ENCODE measurements at regions not wholly inside any gene's neighbourhood (a gene's known extent, or its start where the extent isn't known, plus 50 kb on each side); places are given as distances from the start of the nearest gene placed in this dataset.

DNA sequence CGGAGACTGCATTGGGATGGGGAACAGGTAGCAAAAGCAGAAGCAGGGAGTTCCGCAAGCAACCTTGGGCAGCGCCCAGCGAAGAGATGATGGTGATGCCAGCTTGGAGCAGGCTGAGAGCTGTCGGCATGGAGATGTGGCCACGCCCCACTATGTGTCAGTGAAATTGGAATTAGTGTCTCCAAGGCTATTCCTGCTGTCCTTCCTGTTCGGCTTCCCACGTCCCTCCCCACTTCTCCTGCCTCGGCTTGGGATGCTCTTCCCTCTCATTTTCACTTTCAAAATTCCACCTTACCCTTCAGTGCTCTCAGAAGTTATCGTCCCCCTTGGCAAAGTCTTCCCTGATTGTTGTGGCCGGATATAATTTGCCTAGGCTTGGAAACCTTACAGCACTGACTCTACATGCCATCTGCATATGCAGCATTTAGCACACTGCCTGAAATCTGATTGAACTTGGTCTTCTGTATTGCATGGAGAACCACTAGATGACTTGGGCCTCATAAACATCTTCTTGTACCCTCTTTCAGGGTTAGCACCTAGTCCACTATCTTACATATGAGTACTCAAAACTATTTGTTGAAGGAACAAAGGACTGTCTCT lies 270.7 kb upstream of the RUNX1 start:
- H3K9me3 ChIP-seq (replicated peaks): no peaks in the 10 kb centered on the region
- H3K4me1 ChIP-seq: peaks cover 9% of the 10 kb centered on the region
- no peaks in the 10 kb centered on the region for H3K36me3 ChIP-seq
- no peak for DNase-seq
- H3K4me3 ChIP-seq: no peak overlapping the region
- no peaks in the 10 kb centered on the region for H3K27me3 ChIP-seq
- H3K27ac ChIP-seq: no peak overlapping the region

DNA sequence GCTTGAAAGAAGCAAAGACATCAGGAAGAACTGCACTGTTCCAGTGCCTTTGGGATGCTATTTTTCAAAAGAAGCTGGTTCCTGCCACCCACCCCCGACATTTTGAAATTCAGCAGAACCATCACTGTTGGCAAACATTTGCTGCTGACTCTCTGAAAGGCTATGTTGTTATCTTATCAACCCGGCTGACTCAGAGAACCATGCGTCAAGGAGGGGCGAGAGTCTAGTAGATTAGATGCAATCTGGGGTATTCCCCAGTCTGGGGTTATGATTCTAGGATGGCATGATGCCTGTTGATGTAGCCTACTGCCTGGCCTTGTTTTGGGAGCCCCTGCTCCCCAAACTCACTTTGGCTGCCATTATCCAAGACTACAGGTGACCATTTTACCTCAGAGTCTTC lies 267.8 kb upstream of the RUNX1 start:
- H3K27ac ChIP-seq: no peak overlapping the region
- DNase-seq: no peak
- no peaks in the 10 kb centered on the region for H3K36me3 ChIP-seq
- H3K27me3 ChIP-seq: no peaks in the 10 kb centered on the region
- no peak overlapping the region for H3K4me3 ChIP-seq
- no peaks in the 10 kb centered on the region; the same call in 1 of the 2 replicates for H3K9me3 ChIP-seq (replicated peaks)
- no peaks in the 10 kb centered on the region for H3K4me1 ChIP-seq

DNA sequence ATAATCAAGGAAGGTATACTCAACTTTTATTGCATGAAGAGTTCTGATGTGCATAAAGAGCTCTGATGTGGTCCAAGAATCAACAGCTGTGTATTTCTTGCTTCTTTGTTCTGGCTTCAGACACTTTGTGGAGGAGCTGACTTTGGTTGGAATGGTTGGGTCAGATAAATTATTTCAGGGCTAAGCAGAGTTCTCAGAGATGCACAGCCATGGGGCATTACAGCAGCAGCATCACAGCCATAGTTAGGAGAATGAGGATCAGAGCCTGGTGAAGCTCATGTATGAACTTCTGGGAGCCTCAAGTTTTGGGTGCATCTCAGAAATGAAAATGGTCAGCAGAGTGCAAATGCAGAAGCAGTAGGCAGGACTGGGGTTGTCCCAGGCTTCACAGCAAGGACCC lies 267.4 kb upstream of the RUNX1 start:
- no peaks in the 10 kb centered on the region; the same call in 1 of the 2 replicates for H3K9me3 ChIP-seq (replicated peaks)
- no peaks in the 10 kb centered on the region for H3K36me3 ChIP-seq
- H3K27me3 ChIP-seq: no peaks in the 10 kb centered on the region
- H3K4me1 ChIP-seq: no peaks in the 10 kb centered on the region
- H3K4me3 ChIP-seq: no peak overlapping the region
- DNase-seq: no peak
- no peak overlapping the region for H3K27ac ChIP-seq

DNA sequence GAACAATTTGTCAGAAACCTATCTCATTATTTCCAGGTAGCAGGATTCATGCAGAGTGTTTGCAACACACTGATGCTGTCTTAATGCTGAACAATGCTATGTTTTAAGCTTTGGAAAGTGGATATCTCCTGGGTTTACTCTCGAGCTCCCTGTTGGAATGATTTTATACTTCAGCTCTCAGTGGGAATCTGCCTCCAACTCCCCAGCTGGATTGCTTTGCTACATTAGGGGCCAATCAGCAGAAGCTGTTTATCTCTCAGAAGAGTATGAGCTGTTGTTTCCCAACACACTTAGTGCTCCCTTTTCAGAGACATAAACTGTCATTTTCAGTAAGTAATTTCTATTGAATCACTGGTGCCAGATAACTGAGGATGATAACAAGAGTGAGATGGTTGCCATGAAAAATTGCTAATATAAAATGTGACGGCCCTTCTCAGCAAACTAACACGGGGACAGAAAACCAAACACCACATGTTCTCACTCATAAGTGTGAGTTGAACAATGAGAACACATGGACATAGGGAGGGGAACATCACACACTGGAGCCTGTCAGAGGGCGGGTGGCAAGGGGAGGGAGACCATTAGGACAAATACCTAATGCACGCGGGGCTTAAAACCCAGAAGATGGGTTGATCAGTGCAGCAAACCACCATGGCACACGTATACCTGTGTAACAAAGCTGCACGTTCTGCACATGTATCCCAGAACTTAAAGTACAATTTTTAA lies 265.9 kb upstream of the RUNX1 start:
- no peak for DNase-seq
- H3K36me3 ChIP-seq: no peaks in the 10 kb centered on the region
- H3K4me1 ChIP-seq: no peaks in the 10 kb centered on the region
- no peaks in the 10 kb centered on the region for H3K27me3 ChIP-seq
- no peak overlapping the region for H3K27ac ChIP-seq
- H3K9me3 ChIP-seq (replicated peaks): no peaks in the 10 kb centered on the region; the same call in 1 of the 2 replicates
- H3K4me3 ChIP-seq: no peak overlapping the region

DNA sequence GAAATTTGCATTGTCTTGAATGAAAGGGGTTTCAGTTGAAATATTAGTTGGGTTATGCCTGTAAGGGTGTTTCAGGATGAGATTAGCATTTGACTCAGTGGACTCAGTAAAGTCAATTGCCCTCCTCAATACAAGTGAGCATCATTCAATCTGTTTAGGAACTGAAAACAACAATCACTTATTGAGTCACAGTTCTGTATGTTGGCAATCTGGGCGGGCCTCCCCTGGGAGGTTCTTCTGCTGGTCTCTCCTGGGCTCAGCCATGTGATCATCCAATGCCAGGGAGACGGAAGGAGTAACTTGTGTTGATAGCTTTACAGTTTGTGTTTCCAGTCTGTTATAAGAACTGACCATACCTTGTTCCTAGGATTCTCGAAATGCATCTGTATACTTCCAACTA lies 262.9 kb upstream of the RUNX1 start:
- H3K4me3 ChIP-seq: no peak overlapping the region
- no peaks in the 10 kb centered on the region for H3K4me1 ChIP-seq
- H3K9me3 ChIP-seq (replicated peaks): no peaks in the 10 kb centered on the region; the same call in 1 of the 2 replicates
- no peak overlapping the region for H3K27ac ChIP-seq
- H3K36me3 ChIP-seq: no peaks in the 10 kb centered on the region
- H3K27me3 ChIP-seq: no peaks in the 10 kb centered on the region
- no peak for DNase-seq

DNA sequence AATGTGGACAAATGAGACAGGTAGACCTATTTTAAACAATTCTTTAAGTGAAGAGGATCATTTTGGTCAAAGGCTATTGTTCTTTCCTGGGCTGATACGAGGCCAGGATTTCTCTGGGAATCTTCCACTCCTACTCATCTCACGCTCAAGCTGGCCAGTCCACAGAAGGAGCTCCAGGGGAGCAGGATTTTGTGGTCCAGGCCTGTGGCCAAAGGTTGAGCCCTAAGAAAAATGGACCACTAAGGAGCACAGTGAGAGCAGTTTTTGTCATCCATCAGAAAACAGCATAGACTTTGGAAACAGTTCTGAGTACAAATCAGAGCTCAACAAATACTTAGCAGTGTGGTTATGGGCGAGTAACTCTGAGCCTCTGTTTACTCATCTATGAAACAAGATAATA lies 260.2 kb upstream of the RUNX1 start:
- H3K9me3 ChIP-seq (replicated peaks): no peaks in the 10 kb centered on the region; the same call in 1 of the 2 replicates
- H3K4me3 ChIP-seq: no peak overlapping the region
- H3K27me3 ChIP-seq: no peaks in the 10 kb centered on the region
- no peak overlapping the region for H3K27ac ChIP-seq
- no peaks in the 10 kb centered on the region for H3K4me1 ChIP-seq
- no peak for DNase-seq
- H3K36me3 ChIP-seq: no peaks in the 10 kb centered on the region

DNA sequence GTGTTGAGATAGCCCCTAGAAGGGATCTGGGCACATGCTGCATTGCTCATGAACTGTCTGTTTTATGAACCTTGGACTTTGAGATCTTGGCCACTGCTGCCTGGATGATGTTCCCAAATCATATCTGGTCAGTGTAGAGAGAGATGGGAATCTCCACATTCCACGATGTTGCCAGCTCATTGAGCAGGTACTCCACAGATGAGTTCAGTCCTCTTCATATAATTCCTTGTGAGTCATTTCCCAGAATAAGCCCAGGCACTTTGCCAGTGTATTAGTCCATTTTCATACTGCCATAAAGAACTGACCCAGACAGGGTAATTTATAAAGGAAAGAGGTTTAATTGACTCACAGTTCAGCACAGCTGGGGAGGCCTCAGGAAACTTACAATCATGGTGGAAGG lies 254.0 kb upstream of the RUNX1 start:
- Histone ChIP-seq H3K9me3 (replicated peaks) (peaks cover 5% of the 10 kb centered on the region; the same call in 1 of the 2 replicates), H3K27ac (no peak overlapping the region), H3K4me1 (no peaks in the 10 kb centered on the region), H3K4me3 (no peak overlapping the region), H3K27me3 (no peaks in the 10 kb centered on the region), H3K36me3 (no peaks in the 10 kb centered on the region)
- DNase-seq: no peak

DNA sequence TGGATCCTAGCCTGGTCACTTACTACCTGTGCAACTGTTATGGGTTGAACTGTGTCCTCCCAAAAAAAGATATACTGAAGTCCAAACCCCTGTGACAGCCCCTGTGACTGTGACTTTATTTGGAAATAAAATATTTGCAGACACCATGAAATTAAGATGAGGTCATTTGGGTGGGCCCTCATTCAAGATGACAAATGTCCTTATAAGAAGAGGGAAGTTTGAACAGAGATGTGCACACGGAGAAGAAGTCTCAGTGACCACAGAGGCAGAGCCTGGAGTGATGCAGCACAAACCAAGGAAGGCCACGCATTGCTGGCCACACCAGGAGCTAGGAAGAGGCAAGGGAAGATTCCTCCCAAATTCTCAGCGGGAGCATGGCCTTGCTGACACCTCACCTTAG lies 249.7 kb upstream of the RUNX1 start:
- DNase-seq: no peak

DNA sequence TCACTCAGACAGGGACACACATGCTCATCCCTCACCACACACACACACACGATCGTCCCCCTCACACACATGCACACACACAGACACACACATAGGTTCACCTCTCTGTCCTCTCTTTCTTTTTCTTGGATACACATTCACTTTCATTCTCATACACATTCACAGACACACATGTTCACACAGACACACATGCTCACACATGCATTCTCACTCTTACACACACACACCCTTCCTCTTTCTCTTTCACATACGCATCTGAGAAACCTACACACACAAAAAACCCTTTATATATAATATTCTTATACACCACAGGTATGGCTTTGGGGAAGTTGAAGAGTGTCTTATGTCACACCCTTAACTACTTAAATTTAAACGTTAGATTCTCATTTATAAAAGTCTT lies 248.6 kb upstream of the RUNX1 start:
- peaks cover 21% of the 10 kb centered on the region for H3K4me1 ChIP-seq

More for the DNA sequence above, 249.7 kb upstream of the RUNX1 start:
- no peak overlapping the region for H3K4me3 ChIP-seq
- H3K36me3 ChIP-seq: no peaks in the 10 kb centered on the region
- peaks cover 16% of the 10 kb centered on the region for H3K4me1 ChIP-seq
- no peaks in the 10 kb centered on the region for H3K27me3 ChIP-seq
- no peak overlapping the region for H3K27ac ChIP-seq
- peaks cover 3% of the 10 kb centered on the region; the same call in 1 of the 2 replicates for H3K9me3 ChIP-seq (replicated peaks)

DNA sequence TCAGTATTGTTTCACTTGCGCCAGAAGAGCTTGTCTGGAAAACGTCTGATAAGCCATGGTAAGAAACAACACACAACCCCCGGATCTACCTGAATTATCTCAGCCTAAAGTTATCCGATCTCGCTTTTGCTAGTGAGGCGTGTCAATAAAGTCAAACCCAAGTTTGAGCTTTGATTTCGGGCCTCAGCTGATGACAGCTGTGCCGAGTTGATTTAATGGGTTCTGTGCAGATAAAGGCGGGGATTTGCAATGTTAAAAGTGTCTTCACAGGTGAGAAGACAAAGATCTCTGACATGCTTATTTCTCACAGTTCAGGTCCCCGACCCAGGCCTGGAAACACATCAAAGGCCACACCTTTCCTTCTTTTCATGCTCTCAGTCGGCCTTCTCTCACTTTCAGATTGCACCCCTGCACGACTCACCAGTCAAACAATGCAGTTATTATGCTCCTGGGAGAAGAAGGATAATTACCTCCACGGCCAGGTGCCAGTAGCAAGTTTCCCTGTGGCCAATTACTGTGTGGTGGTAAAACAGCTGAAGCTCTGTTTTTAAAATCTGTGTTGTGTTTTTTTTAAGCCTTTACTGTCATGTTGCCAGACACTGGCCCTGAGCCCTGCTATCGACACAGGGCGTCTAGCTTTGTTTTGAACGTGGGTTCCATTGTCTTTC lies 245.3 kb upstream of the RUNX1 start:
- no peaks in the 10 kb centered on the region for H3K27me3 ChIP-seq
- H3K27ac ChIP-seq: peak overlapping the region; percentile 15; the same call in 1 of the 2 replicates
- peaks cover 33% of the 10 kb centered on the region for H3K4me1 ChIP-seq
- DNase-seq: peak; percentile 63 to 81
- H3K9me3 ChIP-seq (replicated peaks): no peaks in the 10 kb centered on the region; the same call in 1 of the 2 replicates
- H3K36me3 ChIP-seq: no peaks in the 10 kb centered on the region
- H3K4me3 ChIP-seq: no peak overlapping the region

More for the DNA sequence above, 248.6 kb upstream of the RUNX1 start:
- H3K27ac ChIP-seq: no peak overlapping the region
- H3K9me3 ChIP-seq (replicated peaks): no peaks in the 10 kb centered on the region
- no peak overlapping the region for H3K4me3 ChIP-seq
- no peaks in the 10 kb centered on the region for H3K27me3 ChIP-seq
- H3K36me3 ChIP-seq: no peaks in the 10 kb centered on the region
- DNase-seq: no peak

DNA sequence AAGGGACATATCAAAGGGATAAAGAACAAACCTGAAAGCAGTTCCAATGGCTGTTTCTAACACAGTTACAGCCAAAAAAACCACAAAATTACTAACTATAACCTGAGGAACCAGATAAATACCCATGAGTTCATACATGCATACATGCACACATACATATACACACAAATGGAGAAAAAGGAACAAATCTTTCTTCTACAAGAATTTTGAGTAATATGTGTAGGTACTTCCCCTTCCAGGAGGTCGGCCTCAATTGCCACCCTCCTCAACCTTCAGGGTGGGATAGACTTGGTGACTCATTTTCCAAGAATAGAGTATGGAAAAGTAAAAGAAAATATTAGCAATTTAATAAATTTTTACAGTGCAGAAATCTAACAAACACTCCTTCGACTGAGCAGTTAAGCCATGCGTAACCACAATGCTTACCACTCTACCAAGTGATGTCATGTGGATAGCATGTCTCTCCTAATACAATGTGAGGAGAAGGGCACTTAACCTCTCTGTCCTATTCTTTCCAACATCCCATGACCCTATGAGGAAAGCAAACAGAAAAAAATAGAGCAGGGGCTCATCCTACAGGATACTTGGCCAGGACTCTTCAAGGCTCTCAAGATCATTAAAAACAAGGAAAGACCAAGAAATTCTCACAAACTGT lies 243.0 kb upstream of the RUNX1 start:
- Histone ChIP-seq H3K4me3 (no peak overlapping the region), H3K36me3 (no peaks in the 10 kb centered on the region), H3K27me3 (no peaks in the 10 kb centered on the region), H3K4me1 (peaks cover 33% of the 10 kb centered on the region), H3K27ac (peak overlapping the region; percentile 54), H3K9me3 (replicated peaks) (peaks cover 12% of the 10 kb centered on the region)
- peak; percentile 44 to 72 for DNase-seq

DNA sequence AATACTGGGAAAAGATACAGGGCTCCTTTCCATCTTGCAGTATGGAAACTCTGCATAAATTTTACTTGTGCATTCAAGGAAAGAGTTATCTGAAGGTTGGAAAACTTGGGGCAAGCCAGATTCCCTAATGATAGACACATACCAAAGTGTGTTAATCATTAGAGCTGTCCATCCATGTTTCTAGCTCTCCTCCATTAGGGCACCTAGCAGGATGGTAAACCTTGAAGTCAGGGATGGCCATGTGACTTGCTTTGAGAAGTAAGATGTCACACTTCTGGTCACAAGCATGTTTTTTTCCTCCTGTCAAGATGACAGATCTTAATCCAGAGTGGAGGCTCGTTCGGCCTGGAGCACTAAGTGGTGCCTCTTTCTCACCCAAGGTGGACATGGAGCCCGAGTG lies 241.9 kb upstream of the RUNX1 start:
- H3K9me3 ChIP-seq (replicated peaks): peaks cover 12% of the 10 kb centered on the region
- H3K4me1 ChIP-seq: peaks cover 33% of the 10 kb centered on the region
- DNase-seq: no peak
- H3K27ac ChIP-seq: no peak overlapping the region
- H3K4me3 ChIP-seq: no peak overlapping the region
- no peaks in the 10 kb centered on the region for H3K27me3 ChIP-seq
- H3K36me3 ChIP-seq: no peaks in the 10 kb centered on the region

DNA sequence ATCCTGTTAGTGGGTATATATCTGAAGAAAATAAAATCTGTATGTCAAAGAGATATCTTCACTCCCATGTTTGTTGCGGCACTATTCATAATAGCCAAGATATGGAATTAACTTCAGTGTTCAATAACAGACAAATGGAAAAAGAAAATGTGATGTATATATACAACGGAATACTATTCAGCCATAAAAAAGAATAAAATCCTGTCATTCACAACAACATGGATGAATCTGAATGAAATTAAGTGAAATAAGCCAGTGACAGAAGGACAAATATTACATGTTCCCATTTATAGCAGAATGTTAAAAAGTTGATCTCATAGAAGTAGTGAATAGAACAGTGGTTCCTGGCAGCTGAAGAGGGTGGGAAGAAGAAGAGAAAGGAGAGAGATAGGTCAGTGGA lies 239.1 kb upstream of the RUNX1 start:
- Histone ChIP-seq H3K27me3 (no peaks in the 10 kb centered on the region), H3K4me3 (no peak overlapping the region), H3K36me3 (no peaks in the 10 kb centered on the region), H3K4me1 (peaks cover 17% of the 10 kb centered on the region), H3K9me3 (replicated peaks) (peaks cover 12% of the 10 kb centered on the region), H3K27ac (no peak overlapping the region)
- DNase-seq: no peak

DNA sequence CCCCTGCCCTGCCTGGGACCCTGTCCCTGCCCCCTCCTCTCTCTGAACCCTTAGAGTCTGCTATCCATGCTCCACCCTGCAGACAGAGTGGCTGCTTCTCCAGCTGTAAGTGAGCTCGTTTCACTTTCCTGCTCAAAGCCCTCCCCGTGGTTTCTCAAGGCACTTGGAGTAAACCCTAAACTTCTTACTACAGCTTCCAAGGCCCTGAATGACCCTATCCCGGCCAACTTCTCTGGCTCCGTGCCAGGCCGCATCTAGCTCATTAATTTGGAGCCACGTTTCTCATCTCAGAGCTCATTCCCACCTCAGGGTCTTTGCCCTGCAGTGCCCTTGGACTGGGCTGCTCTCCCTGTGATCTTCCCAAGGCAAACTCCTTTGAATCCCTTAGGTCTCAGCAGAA lies 235.1 kb upstream of the RUNX1 start:
- Histone ChIP-seq H3K36me3 (no peaks in the 10 kb centered on the region), H3K9me3 (replicated peaks) (peaks cover 13% of the 10 kb centered on the region), H3K4me1 (no peaks in the 10 kb centered on the region), H3K4me3 (no peak overlapping the region), H3K27ac (no peak overlapping the region), H3K27me3 (no peaks in the 10 kb centered on the region)
- no peak for DNase-seq

DNA sequence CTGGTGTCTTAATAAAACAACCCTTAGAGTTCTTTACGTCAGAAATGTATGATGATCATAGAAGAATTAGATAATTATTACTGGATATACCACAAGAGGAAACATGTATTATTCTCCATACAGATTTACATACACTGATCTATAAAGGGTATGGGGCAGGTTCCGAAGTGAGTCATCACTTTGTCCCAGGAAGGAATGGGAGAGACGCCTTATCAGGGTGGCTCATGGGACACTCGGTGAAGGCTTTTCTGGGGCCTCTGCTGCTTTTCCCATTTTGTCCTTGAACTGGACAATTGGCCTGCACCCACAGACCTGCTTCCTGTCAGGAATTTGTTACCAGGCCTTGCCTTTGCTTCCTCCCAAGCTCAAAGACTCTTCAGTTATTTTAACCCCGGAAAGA lies 233.8 kb upstream of the RUNX1 start:
- Histone ChIP-seq H3K27me3 (no peaks in the 10 kb centered on the region), H3K27ac (no peak overlapping the region), H3K4me1 (no peaks in the 10 kb centered on the region), H3K4me3 (no peak overlapping the region), H3K9me3 (replicated peaks) (peaks cover 13% of the 10 kb centered on the region), H3K36me3 (no peaks in the 10 kb centered on the region)
- no peak for DNase-seq

Measured in SJCRH30 (cell line).